ENCODE measurements at regions not wholly inside any gene's neighbourhood (a gene's known extent, or its start where the extent isn't known, plus 50 kb on each side); places are given as distances from the start of the nearest gene placed in this dataset.

GRCh38 chr2:239721531-239721930 is 303.6 kb downstream of the NDUFA10 start (continued):
- no peak for TF ChIP-seq ZBTB11 (CRISPR knock-in tag; IDR thresholded peaks at IDR 0.05)
- no peak for TF ChIP-seq ZZZ3 (IDR thresholded peaks at IDR 0.05; ENCODE audit: control insufficient read depth, insufficient read length, low read depth)
- no peak for TF ChIP-seq SIN3A (IDR thresholded peaks at IDR 0.05; ENCODE audit: low read depth, low read length)
- no peak for TF ChIP-seq NFXL1 (IDR thresholded peaks at IDR 0.05; ENCODE audit: borderline replicate concordance)

GRCh38 chr2:239720361-239721360 is 304.5 kb downstream of the NDUFA10 start:
- Histone ChIP-seq H3K36me3 (ENCODE audit: control insufficient read depth in 2 of 2, insufficient read depth in 2 of 2, low read length in 1 of 2) (no peaks in the 10 kb centered on the region), H3K9me3 (replicated peaks; ENCODE audit: control insufficient read depth, insufficient read depth, low read length) (no peaks in the 10 kb centered on the region), H3K4me3 (no peak overlapping the region), H4K20me1 (ENCODE audit: control insufficient read depth, insufficient read depth) (no peaks in the 10 kb centered on the region), H3K4me1 (ENCODE audit: control insufficient read depth, insufficient read depth, low read length) (no peaks in the 10 kb centered on the region), H3K27ac (ENCODE audit: control insufficient read depth, insufficient read depth) (no peak overlapping the region), H2AFZ (ENCODE audit: control insufficient read depth, low read depth, low read length) (no peak overlapping the region), H3K27me3 (replicated peaks in 1 of 2; ENCODE audit: control insufficient read depth in 2 of 2, insufficient read depth in 2 of 2, low read length in 1 of 2) (no peaks in the 10 kb centered on the region; a peak in 1 of 4 replicates), H3K9ac (ENCODE audit: control insufficient read depth, insufficient read depth, low read length) (no peak overlapping the region), H3K4me2 (ENCODE audit: control insufficient read depth, insufficient read depth) (no peak overlapping the region), H3K79me2 (ENCODE audit: control insufficient read depth, insufficient read depth, low read length) (no peaks in the 10 kb centered on the region)
- in situ Hi-C loops (cut with MboI) (no loop called here), intact Hi-C loops (cut with micrococcal nuclease; ENCODE audit: unreplicated experiment) (no loop called here)
- DNase-seq (ENCODE audit: low read depth, low spot score) = no peak
- SMC1A ChIA-PET (ENCODE audit: uncharacterized antibody, unreplicated experiment) = no interaction called here
- RAD21 ChIA-PET (ENCODE audit: unreplicated experiment) = no interaction called here
- no TSS peak for BruUV-seq (replicated peaks)
- FAIRE-seq = no peak
- 77% methylated on average over 27 of the region's 27 CpGs for WGBS (ENCODE audit: insufficient coverage, insufficient replicate concordance, low lambda C conversion rate, missing lambda C conversion rate)
- ATAC-seq = no peak
- POLR2A ChIA-PET = no interaction called here
- CTCF ChIA-PET = no interaction called here
- TF ChIP-seq MYB (IDR thresholded peaks at IDR 0.05; ENCODE audit: borderline replicate concordance, low read depth, low read length) (no peak), NFXL1 (IDR thresholded peaks at IDR 0.05; ENCODE audit: borderline replicate concordance) (no peak), NR2C1 (IDR thresholded peaks at IDR 0.05) (no peak), SREBF1 (IDR thresholded peaks at IDR 0.05; ENCODE audit: low read length) (no peak), CEBPB (IDR thresholded peaks at IDR 0.05; ENCODE audit: borderline replicate concordance in 1 of 2, low read depth in 2 of 2, low read length in 2 of 2) (no peak), REST (IDR thresholded peaks at IDR 0.05; ENCODE audit: low read depth, low read length) (no peak), NBN (IDR thresholded peaks at IDR 0.05) (no peak), CBX3 (IDR thresholded peaks at IDR 0.05; ENCODE audit: borderline replicate concordance, low read depth) (no peak), MXI1 (IDR thresholded peaks at IDR 0.05; ENCODE audit: low read depth, low read length) (no peak), IRF5 (IDR thresholded peaks at IDR 0.05; ENCODE audit: borderline replicate concordance) (no peak)

All from GM12878 (cell line).